PC-3 (cell line): ENCODE measurements at regions not wholly inside any gene's neighbourhood (a gene's known extent, or its start where the extent isn't known, plus 50 kb on each side); places are given as distances from the start of the nearest gene placed in this dataset.

Experiments
- CTCF ChIP-seq: fragments of 300-600 bp; sonication (generic); conservative IDR thresholded peaks from 2 replicates; pipeline ENCODE4 v1.5.1; 2017; ENCODE audit warnings: antibody characterized with exemption, low read depth, mild to moderate bottlenecking, low read length
- EZH2 ChIP-seq: fragments of 300-600 bp; sonication (generic); IDR thresholded peaks from one replicate; pipeline ENCODE4 v1.6.1; 2017; ENCODE audit warnings: antibody characterized with exemption, mild to moderate bottlenecking, low read length; ENCODE audit not compliant: unreplicated experiment

- no peak for TF ChIP-seq CTCF
- no peak for TF ChIP-seq EZH2
These were observed 60.1 kb upstream of the CCND2 start for GRCh38 chr12:4213471-4213870.
